ENCODE measurements at regions not wholly inside any gene's neighbourhood (a gene's known extent, or its start where the extent isn't known, plus 50 kb on each side); places are given as distances from the start of the nearest gene placed in this dataset.
A peak's percentile ranks its signal among the peaks of the same experiment; 100 is the strongest.

DNA sequence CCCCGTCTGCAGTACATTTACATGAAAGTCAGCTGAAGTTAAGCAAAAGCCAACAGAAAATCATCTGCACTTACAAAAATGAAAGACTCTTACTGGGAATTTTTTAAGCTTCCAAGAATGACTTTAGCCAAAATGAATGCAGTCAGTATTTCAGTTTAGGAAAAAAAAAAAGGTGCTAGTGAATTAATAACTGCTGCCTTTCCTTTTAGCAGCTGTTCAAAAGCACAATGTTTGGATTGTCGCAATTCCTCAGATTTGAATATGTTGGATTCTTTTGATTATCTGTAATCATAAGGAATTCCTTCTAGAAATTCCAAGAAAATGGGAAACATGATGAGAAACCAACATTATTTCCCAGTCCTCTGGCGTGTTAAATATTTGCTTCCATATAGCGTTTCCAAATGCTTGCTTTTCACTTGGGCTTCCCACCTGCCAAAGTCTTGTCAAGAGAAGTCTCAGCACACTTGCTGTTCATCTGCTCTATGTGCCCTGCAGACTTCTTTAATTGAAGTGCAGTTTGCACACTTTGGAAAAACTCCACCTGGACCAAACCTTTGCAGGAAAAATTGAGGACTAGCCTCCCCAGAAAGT lies 653.0 kb upstream of the SLC39A10 start:
- in situ Hi-C loops (cut with HindIII; ENCODE audit: low pct_unique_long_range_greater_than_20kb, low sequenced_read_pairs): no loop called here
- no peak for DNase-seq (ENCODE audit: low read depth, low spot score)

DNA sequence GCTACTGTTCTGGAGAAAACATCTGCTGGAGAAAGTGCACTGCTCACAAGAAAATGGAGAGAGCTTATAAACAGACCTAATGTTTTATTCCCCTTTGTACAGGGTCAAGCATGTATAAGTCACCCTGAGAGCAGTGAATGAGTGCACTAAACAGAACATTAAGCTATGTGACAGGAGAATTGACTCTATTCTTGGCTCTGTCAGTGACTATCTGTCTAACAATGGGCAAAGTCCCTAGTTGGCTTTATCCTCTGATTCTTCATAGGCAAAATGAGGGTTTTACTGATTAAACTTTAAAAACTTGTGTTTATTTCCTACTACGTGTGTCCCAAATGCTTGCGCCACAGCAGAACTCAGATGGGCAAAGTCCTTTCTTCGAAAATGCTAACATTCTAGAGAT lies 655.1 kb upstream of the SLC39A10 start:
- no peak for DNase-seq (ENCODE audit: low read depth, low spot score)
- in situ Hi-C loops (cut with HindIII; ENCODE audit: low pct_unique_long_range_greater_than_20kb, low sequenced_read_pairs): no loop called here

DNA sequence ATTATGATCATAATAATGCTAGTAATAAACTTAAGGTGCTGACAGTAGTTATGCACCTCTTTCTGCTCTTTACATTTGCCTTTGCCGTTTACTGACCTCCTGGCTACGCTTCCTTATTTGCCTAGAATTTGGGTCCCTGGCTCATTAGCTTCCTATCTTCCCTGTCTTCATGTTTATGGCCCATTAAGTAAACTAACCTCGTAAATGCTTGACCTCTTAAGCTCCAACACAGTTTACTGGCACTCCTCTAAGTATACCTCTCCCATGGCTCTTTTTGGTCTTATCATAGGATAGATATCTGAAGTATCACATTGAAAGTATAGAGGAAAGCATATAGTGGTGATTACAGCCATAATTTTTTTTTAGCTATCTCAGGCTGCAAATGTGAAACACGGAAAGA lies 657.3 kb upstream of the SLC39A10 start:
- in situ Hi-C loops (cut with HindIII; ENCODE audit: low pct_unique_long_range_greater_than_20kb, low sequenced_read_pairs): no loop called here
- DNase-seq (ENCODE audit: low read depth, low spot score): no peak

DNA sequence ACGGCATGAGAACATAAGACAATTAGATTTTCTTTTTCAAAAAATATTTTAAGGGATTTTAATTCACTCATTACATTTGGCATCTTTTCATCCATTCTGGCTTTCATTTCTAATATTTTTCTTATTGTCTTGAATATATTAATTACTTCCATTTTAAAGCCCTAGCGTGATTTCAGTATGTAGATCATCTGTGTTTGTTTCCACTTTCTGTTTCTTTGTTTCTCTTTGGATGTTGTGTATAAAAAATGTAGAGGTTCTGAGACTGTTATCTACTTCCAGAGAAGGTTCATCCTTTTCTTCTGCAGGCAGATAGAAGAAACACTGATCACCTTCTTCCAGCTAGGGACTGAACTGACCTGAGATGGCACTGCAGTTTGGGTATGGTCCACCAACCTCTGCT lies 664.4 kb upstream of the SLC39A10 start:
- in situ Hi-C loops (cut with HindIII; ENCODE audit: low pct_unique_long_range_greater_than_20kb, low sequenced_read_pairs): no loop called here
- DNase-seq (ENCODE audit: low read depth, low spot score): no peak

DNA sequence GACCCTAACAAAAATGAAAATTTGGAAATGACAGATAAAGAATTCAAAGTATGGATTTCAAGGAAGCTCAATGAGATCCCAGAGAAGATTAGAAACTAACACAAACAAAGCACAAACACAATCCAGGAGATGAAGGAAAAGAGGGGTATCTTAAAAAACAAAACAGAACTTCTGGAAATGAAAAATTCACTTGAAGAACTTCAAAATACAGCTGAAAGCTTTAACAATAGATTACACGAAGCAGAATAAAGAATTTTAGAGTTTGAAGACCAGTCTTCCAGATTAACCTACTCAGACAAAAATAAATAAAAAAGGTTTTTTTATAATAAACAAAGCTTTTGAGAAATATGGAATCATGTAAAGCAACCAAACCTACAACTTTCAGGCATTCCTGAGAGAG lies 671.8 kb upstream of the SLC39A10 start:
- DNase-seq (ENCODE audit: low read depth, low spot score): no peak
- in situ Hi-C loops (cut with HindIII; ENCODE audit: low pct_unique_long_range_greater_than_20kb, low sequenced_read_pairs): no loop called here

DNA sequence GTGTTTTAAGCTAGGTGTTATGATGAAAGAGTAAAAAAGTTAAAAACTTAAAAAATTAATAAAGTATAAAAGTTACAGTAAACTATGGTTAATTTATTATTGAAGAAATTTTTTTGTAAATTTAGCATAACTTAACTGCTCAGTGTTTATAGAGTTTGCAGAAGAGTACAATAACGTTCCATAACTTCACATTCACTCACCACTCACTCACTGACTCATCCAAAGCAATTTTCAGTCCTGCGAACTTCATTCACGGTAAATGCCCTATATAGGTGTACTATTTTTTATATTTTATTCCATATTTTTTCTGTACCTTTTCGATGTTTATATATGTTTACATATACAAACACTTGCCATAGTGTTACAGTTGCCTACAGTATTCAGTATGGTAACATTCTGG lies 694.8 kb upstream of the SLC39A10 start:
- no peak for DNase-seq (ENCODE audit: low read depth, low spot score)
- in situ Hi-C loops (cut with HindIII; ENCODE audit: low pct_unique_long_range_greater_than_20kb, low sequenced_read_pairs): no loop called here

DNA sequence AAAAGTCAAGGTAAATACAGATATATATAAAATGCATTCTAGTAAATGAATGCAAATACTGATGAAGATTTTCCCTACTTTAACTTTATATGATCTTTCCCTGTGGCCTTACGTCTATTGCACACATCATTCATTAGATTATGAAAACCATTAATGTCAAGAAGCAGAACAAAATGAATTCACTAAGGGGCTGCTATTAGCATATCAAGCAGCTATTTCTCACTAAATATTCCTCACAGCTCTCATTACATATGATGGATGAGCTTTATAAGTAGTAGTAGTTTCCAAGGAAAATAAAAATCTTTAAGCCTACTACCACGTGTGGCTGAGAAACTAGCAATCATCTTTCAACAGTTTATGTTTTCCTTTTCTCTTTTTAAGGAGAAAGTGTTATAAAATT lies 702.8 kb upstream of the SLC39A10 start:
- no peak for DNase-seq (ENCODE audit: low read depth, low spot score)
- in situ Hi-C loops (cut with HindIII; ENCODE audit: low pct_unique_long_range_greater_than_20kb, low sequenced_read_pairs): no loop called here

DNA sequence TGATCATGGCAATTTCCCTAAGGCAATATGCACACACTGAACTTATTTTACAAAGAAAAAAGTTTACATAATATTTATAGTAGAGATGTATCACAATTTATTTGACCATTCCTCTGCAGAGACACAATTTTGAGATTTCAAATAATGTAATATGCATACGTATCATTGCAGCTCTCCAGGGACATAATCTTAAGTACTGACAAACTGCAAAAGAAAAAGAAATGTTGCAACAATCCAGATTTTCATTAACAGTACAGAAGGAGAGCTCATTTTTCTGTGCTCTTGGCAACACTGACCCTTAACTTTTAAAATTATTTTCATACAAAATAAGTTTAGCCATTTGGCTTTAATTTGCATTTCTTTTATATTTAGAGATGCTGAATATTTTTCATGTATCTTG lies 710.2 kb upstream of the SLC39A10 start:
- in situ Hi-C loops (cut with HindIII; ENCODE audit: low pct_unique_long_range_greater_than_20kb, low sequenced_read_pairs): no loop called here

DNA sequence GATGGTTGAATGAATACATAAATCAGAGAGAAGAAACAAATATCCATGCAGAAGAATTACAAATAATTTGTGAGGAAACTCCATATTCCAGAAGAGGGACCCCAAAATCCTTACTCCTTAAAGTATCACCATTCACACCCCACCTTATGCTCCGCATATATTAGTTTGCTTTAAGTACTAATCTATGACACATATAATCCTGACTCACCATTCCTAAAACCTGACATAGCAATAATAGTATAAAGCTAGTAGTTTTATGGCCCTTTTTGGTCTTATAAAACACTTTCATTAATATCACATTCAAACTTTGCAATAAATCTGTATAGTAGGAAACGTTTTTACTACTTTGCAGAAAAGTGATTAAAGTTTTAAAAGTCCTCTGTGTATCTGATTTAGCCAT lies 719.0 kb upstream of the SLC39A10 start:
- in situ Hi-C loops (cut with HindIII; ENCODE audit: low pct_unique_long_range_greater_than_20kb, low sequenced_read_pairs): no loop called here

More for the DNA sequence above, 710.2 kb upstream of the SLC39A10 start:
- no peak for DNase-seq (ENCODE audit: low read depth, low spot score)

DNA sequence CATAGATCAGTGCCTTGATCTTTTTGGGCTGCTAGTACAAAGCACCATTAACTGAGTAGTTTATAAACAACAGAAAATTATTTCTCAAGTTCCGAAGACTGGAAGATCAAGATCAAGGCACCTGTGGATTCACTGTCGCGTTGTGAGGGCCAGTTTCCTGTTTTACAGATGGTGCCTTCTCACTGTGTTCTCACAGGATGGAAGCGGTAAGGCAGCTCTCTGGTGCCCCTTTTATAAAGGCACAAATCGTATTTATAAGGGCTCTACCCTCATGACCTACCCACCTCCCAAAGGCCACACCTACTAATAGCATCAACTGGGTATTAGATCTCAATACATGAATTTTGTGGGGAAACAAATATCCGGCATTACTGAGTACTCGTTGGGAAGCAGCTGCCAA lies 729.5 kb upstream of the SLC39A10 start:
- in situ Hi-C loops (cut with HindIII; ENCODE audit: low pct_unique_long_range_greater_than_20kb, low sequenced_read_pairs): no loop called here
- DNase-seq (ENCODE audit: low read depth, low spot score): no peak

More for the DNA sequence above, 719.0 kb upstream of the SLC39A10 start:
- no peak for DNase-seq (ENCODE audit: low read depth, low spot score)

DNA sequence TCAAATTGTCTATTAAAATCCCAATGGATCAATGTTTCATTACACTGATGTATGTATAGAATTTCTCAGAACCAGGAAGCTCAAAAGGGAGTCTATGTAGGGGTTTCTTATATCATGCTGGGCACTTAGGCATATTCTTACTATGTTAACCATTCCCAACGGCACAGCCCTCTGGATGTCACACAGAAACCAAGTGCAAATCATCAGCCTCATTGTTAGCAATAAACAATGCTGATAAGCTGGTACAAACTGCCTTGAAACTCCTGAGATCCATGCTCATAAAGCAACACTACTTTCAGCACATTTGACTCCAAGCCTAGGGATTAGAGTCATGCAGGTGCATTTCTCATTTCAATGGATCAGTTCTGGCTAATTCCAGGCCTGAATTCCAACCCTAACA lies 730.2 kb upstream of the SLC39A10 start:
- DNase-seq (ENCODE audit: low read depth, low spot score): no peak
- in situ Hi-C loops (cut with HindIII; ENCODE audit: low pct_unique_long_range_greater_than_20kb, low sequenced_read_pairs): no loop called here

DNA sequence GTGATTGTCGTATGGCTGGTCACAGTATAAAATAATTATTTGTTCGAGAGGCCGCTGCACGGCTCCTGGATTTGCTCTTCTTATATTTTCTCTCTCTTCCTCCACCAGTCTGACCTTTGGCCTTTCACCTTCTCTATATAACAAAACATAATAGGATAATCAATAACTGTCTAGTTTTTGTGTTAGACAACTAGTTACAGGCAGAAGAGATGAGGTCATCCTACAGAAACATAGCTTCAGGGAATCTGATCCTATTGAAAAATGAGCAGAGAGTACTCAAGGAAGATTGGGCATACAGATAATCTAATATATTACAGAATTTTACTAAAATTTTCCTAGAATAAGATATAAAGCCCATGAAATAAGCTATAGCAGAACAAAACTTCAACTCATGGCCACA lies 731.3 kb upstream of the SLC39A10 start:
- in situ Hi-C loops (cut with HindIII; ENCODE audit: low pct_unique_long_range_greater_than_20kb, low sequenced_read_pairs): no loop called here

DNA sequence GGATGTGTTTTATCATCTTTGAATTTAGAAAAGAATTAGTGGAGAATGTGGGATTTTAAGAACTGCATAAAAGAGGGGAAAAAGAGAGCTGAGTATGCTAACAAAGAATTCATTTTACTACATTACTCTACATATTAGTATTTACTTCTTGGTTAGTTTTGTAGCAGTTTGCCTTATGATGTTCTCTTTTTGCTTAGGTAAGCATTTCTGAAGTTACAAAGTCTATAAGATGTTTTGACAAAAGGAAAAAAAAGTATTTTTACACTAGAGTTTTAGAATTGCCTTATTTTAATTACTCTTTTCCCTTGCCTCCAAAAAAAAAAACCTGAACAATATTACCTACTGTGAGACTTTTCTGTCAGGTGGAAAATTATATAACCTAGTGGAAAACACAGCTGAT lies 739.5 kb upstream of the SLC39A10 start:
- in situ Hi-C loops (cut with HindIII; ENCODE audit: low pct_unique_long_range_greater_than_20kb, low sequenced_read_pairs): no loop called here
- DNase-seq (ENCODE audit: low read depth, low spot score): no peak

More for the DNA sequence above, 731.3 kb upstream of the SLC39A10 start:
- no peak for DNase-seq (ENCODE audit: low read depth, low spot score)

DNA sequence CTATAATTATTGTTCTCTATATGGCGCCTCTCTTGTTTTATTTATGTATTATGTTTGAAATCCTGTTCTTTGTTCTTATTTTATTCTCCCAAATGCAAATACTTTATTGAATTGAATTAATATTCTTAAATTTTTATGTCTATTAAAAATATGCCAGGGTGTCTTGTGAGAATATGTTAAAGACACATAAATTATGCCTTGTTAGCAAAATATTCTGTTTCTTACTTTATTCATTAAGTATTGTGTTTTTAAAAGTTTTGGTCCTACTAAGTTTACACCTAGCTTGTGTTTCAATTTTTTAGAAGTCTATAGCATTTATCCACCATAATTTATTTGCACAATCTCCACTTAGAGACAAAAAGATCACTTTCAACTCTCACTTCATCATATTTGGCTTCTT lies 741.5 kb upstream of the SLC39A10 start:
- in situ Hi-C loops (cut with HindIII; ENCODE audit: low pct_unique_long_range_greater_than_20kb, low sequenced_read_pairs): no loop called here
- DNase-seq (ENCODE audit: low read depth, low spot score): no peak

DNA sequence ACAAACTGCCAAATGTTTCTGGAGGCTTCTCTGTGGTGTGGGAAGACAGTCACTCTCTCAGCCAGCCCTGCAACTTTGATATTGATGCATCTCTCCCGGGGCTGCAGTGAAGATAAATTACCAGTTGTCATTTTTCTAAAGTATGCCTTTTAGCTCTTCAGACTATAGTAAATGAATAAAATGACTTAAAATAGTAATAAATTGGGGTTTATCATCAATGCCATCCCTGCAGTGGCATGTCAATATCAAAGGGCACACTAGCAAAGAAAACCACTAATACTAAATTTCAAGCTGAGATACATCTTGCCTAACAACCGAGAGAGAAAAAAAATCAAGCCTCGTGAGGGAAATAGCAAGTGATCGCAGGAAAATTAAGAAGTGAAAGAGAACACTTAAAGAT lies 749.5 kb upstream of the SLC39A10 start:
- in situ Hi-C loops (cut with HindIII; ENCODE audit: low pct_unique_long_range_greater_than_20kb, low sequenced_read_pairs): no loop called here
- no peak for DNase-seq (ENCODE audit: low read depth, low spot score)

DNA sequence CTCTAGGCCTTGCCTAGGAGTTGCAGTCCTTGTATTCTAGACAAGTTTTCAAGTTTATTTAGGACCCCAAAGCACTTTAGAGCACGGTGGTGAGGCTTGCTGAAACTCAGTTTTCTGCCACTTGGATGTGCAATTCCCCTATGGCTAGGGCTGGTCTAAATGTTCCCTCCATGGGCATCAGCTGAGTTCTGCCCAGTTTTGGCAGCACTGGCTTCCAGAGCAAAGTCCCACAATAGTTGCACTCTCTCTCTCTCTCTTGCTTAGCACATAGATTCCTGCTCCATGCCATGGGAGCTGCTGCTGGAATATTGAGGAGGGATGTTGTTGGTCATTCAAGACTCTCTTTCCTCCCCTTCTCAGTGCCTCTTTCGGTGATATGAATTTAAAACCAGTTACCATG lies 760.2 kb upstream of the SLC39A10 start:
- in situ Hi-C loops (cut with HindIII; ENCODE audit: low pct_unique_long_range_greater_than_20kb, low sequenced_read_pairs): no loop called here
- no peak for DNase-seq (ENCODE audit: low read depth, low spot score)

DNA sequence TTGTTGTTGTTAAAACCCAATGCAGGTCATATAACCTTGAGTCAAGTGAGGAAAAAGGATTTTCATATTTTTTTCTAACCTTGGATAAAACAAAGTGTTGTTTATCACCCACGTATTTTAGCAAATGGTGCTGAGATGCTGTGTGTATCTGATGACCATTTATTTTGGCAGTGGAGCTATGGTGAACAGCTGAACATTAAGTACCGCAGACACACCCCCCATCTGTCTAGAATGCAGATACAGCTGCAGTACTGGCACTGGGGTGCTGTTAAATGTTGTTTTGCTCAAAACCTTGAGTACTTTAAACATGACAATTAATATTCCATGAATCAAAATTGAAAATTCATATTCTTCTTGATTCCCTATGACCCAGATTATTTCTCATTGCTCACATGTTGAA lies 773.3 kb upstream of the SLC39A10 start:
- no peak for DNase-seq (ENCODE audit: low read depth, low spot score)
- in situ Hi-C loops (cut with HindIII; ENCODE audit: low pct_unique_long_range_greater_than_20kb, low sequenced_read_pairs): no loop called here

DNA sequence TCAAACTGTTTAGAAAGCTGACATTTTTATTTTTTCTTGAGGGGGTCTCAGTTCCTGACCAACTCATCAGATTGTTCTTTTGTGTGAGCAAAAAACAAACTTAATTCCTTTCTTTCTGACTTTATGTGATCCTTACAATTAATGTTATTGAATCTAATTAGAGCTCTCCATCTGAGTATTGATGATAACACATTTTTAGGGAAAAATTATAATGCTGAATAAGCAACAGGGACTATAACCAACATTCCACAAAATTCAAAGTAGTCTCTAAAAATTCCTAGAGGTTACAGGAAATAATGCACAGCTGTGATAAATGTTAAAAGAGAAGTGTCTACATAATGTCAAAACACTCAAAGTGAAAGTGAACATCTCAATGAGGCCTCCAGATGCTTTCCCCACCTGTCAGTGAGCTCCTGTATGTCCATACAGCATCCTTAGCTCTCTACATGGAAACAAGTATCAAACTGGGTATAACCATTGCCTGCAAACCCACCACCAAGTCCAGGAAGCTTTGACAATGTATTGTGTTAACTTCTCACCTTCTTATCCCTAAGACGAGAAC lies 786.0 kb upstream of the SLC39A10 start:
- in situ Hi-C loops (cut with HindIII; ENCODE audit: low pct_unique_long_range_greater_than_20kb, low sequenced_read_pairs): no loop called here
- DNase-seq (ENCODE audit: low read depth, low spot score): no peak

DNA sequence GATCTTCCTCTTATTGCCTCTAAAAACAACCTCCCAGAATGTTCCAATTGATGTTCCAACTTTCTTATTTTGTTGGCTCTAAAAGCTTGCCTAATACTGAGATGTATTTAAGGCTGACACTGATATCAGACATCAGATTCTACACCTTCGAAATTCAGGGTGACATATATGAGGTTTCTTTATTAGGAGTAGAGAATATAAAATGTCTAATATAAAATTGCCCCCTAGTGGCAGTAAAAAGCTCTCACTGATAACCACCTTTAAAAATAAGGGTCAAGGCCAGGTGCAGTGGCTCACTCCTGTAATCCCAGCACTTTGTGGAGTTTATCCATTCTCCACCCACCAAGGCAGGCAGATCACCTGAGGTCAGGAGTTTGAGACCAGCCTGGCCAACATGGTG lies 789.7 kb upstream of the SLC39A10 start:
- in situ Hi-C loops (cut with HindIII; ENCODE audit: low pct_unique_long_range_greater_than_20kb, low sequenced_read_pairs): no loop called here
- DNase-seq (ENCODE audit: low read depth, low spot score): peak; percentile 37

DNA sequence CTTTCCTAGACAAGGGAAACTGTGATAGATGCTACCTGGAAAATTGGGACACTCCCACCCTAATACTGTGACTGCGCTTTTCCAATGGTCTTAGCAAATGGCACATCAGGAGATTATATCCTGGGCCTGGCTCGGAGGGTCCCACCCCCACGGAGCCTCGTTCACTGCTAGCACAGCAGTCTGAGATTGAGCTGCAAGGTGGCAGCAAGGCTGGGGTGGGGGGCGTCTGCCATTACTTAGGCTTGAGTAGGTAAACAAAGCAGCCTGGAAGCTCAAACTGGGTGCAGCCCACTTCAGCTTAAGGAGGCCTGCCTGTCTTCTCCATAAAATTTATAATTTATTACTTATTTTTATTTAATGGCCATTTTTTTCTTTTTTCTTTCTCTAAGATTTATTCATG lies 802.1 kb upstream of the SLC39A10 start:
- DNase-seq (ENCODE audit: low read depth, low spot score): no peak
- in situ Hi-C loops (cut with HindIII; ENCODE audit: low pct_unique_long_range_greater_than_20kb, low sequenced_read_pairs): no loop called here
